Type B pancreatic cell (in vitro differentiated cells): ENCODE measurements at regions not wholly inside any gene's neighbourhood (a gene's known extent, or its start where the extent isn't known, plus 50 kb on each side); places are given as distances from the start of the nearest gene placed in this dataset.

Experiments
- DNase-seq: peaks from one replicate; pipeline ENCODE4 v3.0.0; 2021; ENCODE audit warnings: mixed read lengths; ENCODE audit not compliant: unreplicated experiment; ENCODE audit errors: extremely low spot score
- H3K27ac Mint-ChIP-seq: 2 replicates; pipeline ENCODE4 v1.8.0; 2021; ENCODE audit warnings: mild to moderate bottlenecking, mixed read lengths
- H3K27me3 Mint-ChIP-seq: 2 replicates; pipeline ENCODE4 v1.8.0; 2021; ENCODE audit warnings: mixed read lengths
- H3K36me3 Mint-ChIP-seq: 2 replicates; pipeline ENCODE4 v1.8.0; 2021; ENCODE audit warnings: mixed read lengths
- H3K4me1 Mint-ChIP-seq: one replicate; pipeline ENCODE4 v1.8.0; 2021; ENCODE audit warnings: mixed read lengths; ENCODE audit not compliant: unreplicated experiment
- H3K4me3 Mint-ChIP-seq: 2 replicates; pipeline ENCODE4 v1.8.0; 2021; ENCODE audit warnings: mild to moderate bottlenecking, mixed read lengths
- H3K9me3 Mint-ChIP-seq: 2 replicates; pipeline ENCODE4 v1.8.0; 2021; ENCODE audit warnings: mixed read lengths
- CTCF ChIP-seq: fragments of 200-600 bp; sonication (generic); conservative IDR thresholded peaks from 2 replicates; pipeline ENCODE4 v1.5.0; 2021; ENCODE audit warnings: antibody characterized with exemption, mild to moderate bottlenecking

- Mint-ChIP-seq H3K4me3 (no peak overlapping the region), H3K4me1 (peaks cover 11% of the 10 kb centered on the region), H3K36me3 (peaks cover 4% of the 10 kb centered on the region), H3K9me3 (peaks cover 15% of the 10 kb centered on the region), H3K27me3 (no peaks in the 10 kb centered on the region), H3K27ac (peak overlapping the region; percentile 5)
- peak; percentile 18 for TF ChIP-seq CTCF
- DNase-seq = no peak
Observed at GRCh38 chr6:8589941-8590729, 154.8 kb upstream of the SLC35B3 start.

- Mint-ChIP-seq H3K27ac (peak overlapping the region; percentile 71), H3K9me3 (peaks cover 11% of the 10 kb centered on the region), H3K4me3 (peak overlapping the region; percentile 53), H3K27me3 (no peaks in the 10 kb centered on the region), H3K36me3 (peaks cover 4% of the 10 kb centered on the region), H3K4me1 (peaks cover 11% of the 10 kb centered on the region)
- TF ChIP-seq CTCF = no peak
- no peak for DNase-seq
Observed at GRCh38 chr6:8588176-8588575, 152.8 kb upstream of the SLC35B3 start.

- DNase-seq = no peak
- Mint-ChIP-seq H3K9me3 (peaks cover 5% of the 10 kb centered on the region), H3K36me3 (no peaks in the 10 kb centered on the region), H3K4me3 (no peak overlapping the region), H3K27ac (no peak overlapping the region), H3K27me3 (no peaks in the 10 kb centered on the region), H3K4me1 (no peaks in the 10 kb centered on the region)
- TF ChIP-seq CTCF = no peak
Observed at GRCh38 chr6:8583291-8583690, 147.9 kb upstream of the SLC35B3 start.

- TF ChIP-seq CTCF = no peak
- Mint-ChIP-seq H3K9me3 (peaks cover 5% of the 10 kb centered on the region), H3K36me3 (no peaks in the 10 kb centered on the region), H3K4me3 (no peak overlapping the region), H3K27ac (no peak overlapping the region), H3K4me1 (no peaks in the 10 kb centered on the region), H3K27me3 (no peaks in the 10 kb centered on the region)
- no peak for DNase-seq
Observed at GRCh38 chr6:8579372-8579771, 144.0 kb upstream of the SLC35B3 start.

- Mint-ChIP-seq H3K36me3 (no peaks in the 10 kb centered on the region), H3K9me3 (peaks cover 10% of the 10 kb centered on the region), H3K4me3 (no peak overlapping the region), H3K27me3 (no peaks in the 10 kb centered on the region), H3K27ac (no peak overlapping the region), H3K4me1 (no peaks in the 10 kb centered on the region)
- TF ChIP-seq CTCF = no peak
- no peak for DNase-seq
Observed at GRCh38 chr6:8578006-8578405, 142.7 kb upstream of the SLC35B3 start.
